ENCODE measurements at regions not wholly inside any gene's neighbourhood (a gene's known extent, or its start where the extent isn't known, plus 50 kb on each side); places are given as distances from the start of the nearest gene placed in this dataset.
"Not testable (repeated sequence)": the region's sequence is repeated elsewhere in the genome, so short reads cannot be mapped to it uniquely, and the experiment has no call there.

GRCh38 chr10:35858676-35859283 is 216.7 kb upstream of the FZD8 start:
- TF ChIP-seq POLR2A, POLR2AphosphoS5, SPI1, TAF1 (IDR thresholded peaks at IDR 0.05; ENCODE audit: low read depth, low read length): not testable (repeated sequence)

All from GM12891 (cell line).